Suprapubic skin (tissue), 4 donors: ENCODE measurements at regions not wholly inside any gene's neighbourhood (a gene's known extent, or its start where the extent isn't known, plus 50 kb on each side); places are given as distances from the start of the nearest gene placed in this dataset.
"Not testable (repeated sequence)": the region's sequence is repeated elsewhere in the genome, so short reads cannot be mapped to it uniquely, and the experiment has no call there.

Experiments used
- EP300 ChIP-seq: sonication (generic); formaldehyde crosslinking; IDR thresholded peaks from one replicate; pipeline ENCODE4 v1.6.1; 2017; ENCODE audit warnings: antibody characterized with exemption
- POLR2A ChIP-seq, 2 donors: fragments of 450-650 bp; IDR thresholded peaks; one replicate each; pipeline ENCODE4 v1.6.1; 2017; ENCODE audit warnings: antibody characterized with exemption in 2 of 2, mild to moderate bottlenecking in 2 of 2, moderate library complexity in 2 of 2
- POLR2AphosphoS5 ChIP-seq, 3 donors: sonication (generic); formaldehyde crosslinking; IDR thresholded peaks; one replicate each; pipeline ENCODE4 v1.6.1; 2017; ENCODE audit warnings: antibody characterized with exemption in 3 of 3
- TF ChIP-seq, protein P1 (sequence below), 2 donors: fragments of 200-600 bp in 1 of 2; fragments of 450-650 bp in 1 of 2; sonication (generic) in 1 of 2; IDR thresholded peaks; one replicate each; pipeline ENCODE4 v1.5.1; 2016 to 2019; ENCODE audit warnings: antibody characterized with exemption in 2 of 2, mild to moderate bottlenecking in 1 of 2, moderate library complexity in 1 of 2

DNA sequence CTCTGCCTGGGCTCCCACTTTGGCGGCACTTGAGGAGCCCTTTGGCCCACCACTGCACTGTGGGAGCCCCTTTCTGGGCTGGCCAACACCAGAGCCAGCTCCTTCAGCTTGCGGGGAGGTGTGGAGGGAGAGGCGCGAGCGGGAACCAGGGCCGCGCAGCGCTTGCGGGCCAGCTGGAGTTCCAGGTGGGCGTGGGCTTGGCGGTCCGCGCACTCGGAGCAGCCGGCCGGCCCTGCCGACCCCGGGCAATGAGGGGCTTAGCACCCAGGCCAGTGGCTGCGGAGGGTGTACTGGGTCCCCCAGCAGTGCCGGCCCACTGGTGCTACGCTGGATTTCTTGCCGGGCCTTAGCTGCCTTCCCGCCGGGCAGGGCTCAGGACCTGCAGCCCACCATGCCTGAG is 178.2 kb upstream of the MYO3A start:
- TF ChIP-seq, protein P1, sequence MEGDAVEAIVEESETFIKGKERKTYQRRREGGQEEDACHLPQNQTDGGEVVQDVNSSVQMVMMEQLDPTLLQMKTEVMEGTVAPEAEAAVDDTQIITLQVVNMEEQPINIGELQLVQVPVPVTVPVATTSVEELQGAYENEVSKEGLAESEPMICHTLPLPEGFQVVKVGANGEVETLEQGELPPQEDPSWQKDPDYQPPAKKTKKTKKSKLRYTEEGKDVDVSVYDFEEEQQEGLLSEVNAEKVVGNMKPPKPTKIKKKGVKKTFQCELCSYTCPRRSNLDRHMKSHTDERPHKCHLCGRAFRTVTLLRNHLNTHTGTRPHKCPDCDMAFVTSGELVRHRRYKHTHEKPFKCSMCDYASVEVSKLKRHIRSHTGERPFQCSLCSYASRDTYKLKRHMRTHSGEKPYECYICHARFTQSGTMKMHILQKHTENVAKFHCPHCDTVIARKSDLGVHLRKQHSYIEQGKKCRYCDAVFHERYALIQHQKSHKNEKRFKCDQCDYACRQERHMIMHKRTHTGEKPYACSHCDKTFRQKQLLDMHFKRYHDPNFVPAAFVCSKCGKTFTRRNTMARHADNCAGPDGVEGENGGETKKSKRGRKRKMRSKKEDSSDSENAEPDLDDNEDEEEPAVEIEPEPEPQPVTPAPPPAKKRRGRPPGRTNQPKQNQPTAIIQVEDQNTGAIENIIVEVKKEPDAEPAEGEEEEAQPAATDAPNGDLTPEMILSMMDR (IDR thresholded peaks at IDR 0.05): not testable (repeated sequence)
- not testable (repeated sequence) for TF ChIP-seq POLR2AphosphoS5 (IDR thresholded peaks at IDR 0.05); POLR2A (IDR thresholded peaks at IDR 0.05); EP300
